RWPE2 (cell line): ENCODE measurements at regions not wholly inside any gene's neighbourhood (a gene's known extent, or its start where the extent isn't known, plus 50 kb on each side); places are given as distances from the start of the nearest gene placed in this dataset.

ENCODE experiments used
- ATAC-seq: fragments of 200-7000 bp; cut with Tn5 transposase; 3 replicates; pipeline ENCODE4 v1.9.1; 2021; ENCODE audit warnings: low read depth
- DNase-seq: peaks from one replicate; pipeline ENCODE4 v3.0.0-alpha.2; 2020; ENCODE audit warnings: low spot score
- H3K27ac ChIP-seq: fragments of 450-650 bp; 2 replicates; pipeline ENCODE4 v1.5.1; 2017; ENCODE audit warnings: mild to moderate bottlenecking; ENCODE audit not compliant: poor library complexity, severe bottlenecking
- H3K27me3 ChIP-seq: fragments of 250-450 bp; sonication (Bioruptor Pico); 2 replicates; pipeline ENCODE4 v1.5.1; 2021; ENCODE audit warnings: mild to moderate bottlenecking, moderate library complexity; ENCODE audit not compliant: insufficient read depth, poor library complexity, severe bottlenecking
- H3K36me3 ChIP-seq: fragments of 250-450 bp; sonication (Bioruptor Pico); 2 replicates; pipeline ENCODE4 v1.5.1; 2020; ENCODE audit warnings: low read depth, mild to moderate bottlenecking, moderate library complexity
- H3K4me1 ChIP-seq: fragments of 250-450 bp; sonication (Bioruptor Pico); 2 replicates; pipeline ENCODE4 v1.5.1; 2021; ENCODE audit warnings: mild to moderate bottlenecking, moderate library complexity; ENCODE audit not compliant: insufficient read depth, poor library complexity, severe bottlenecking
- H3K4me3 ChIP-seq: fragments of 250-450 bp; sonication (Bioruptor Pico); 2 replicates; pipeline ENCODE4 v1.5.1; 2021; ENCODE audit warnings: mild to moderate bottlenecking, moderate library complexity; ENCODE audit not compliant: severe bottlenecking
- H3K9me3 ChIP-seq: fragments of 250-450 bp; sonication (Bioruptor Pico); 2 replicates; pipeline ENCODE4 v1.5.1; 2021; ENCODE audit warnings: mild to moderate bottlenecking, moderate library complexity; ENCODE audit not compliant: severe bottlenecking
- TF ChIP-seq, protein P1 (sequence below): fragments of 450-650 bp; IDR thresholded peaks from one replicate; pipeline ENCODE4 v1.5.1; 2017; ENCODE audit warnings: mild to moderate bottlenecking, moderate library complexity; ENCODE audit not compliant: poor library complexity, severe bottlenecking

DNA sequence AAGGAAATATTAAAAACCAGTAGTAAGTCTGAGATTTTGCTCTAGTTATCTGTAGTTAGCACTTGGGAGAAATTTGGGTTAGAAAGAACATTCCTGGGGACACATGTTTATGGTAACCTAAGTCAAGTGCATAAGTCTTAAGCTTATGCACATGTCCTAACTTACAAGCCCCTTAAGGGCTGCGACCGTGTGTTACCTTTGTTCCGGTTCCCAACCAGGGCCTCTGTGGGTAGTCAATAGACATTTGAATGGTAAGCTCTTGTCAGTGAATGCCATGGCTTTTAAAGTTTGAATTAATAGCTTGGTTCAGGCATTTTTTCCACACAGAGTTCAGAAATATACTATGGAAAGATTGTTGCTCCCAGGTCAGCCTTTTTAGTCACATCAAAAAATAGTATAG lies 64.7 kb upstream of the CWC22 start:
- no peak overlapping the region for H3K27ac ChIP-seq
- ATAC-seq (no peak), DNase-seq (no peak)
- H3K9me3 ChIP-seq: no peaks in the 10 kb centered on the region
- H3K4me3 ChIP-seq: no peak overlapping the region
- no peaks in the 10 kb centered on the region for H3K27me3 ChIP-seq
- TF ChIP-seq, protein P1, sequence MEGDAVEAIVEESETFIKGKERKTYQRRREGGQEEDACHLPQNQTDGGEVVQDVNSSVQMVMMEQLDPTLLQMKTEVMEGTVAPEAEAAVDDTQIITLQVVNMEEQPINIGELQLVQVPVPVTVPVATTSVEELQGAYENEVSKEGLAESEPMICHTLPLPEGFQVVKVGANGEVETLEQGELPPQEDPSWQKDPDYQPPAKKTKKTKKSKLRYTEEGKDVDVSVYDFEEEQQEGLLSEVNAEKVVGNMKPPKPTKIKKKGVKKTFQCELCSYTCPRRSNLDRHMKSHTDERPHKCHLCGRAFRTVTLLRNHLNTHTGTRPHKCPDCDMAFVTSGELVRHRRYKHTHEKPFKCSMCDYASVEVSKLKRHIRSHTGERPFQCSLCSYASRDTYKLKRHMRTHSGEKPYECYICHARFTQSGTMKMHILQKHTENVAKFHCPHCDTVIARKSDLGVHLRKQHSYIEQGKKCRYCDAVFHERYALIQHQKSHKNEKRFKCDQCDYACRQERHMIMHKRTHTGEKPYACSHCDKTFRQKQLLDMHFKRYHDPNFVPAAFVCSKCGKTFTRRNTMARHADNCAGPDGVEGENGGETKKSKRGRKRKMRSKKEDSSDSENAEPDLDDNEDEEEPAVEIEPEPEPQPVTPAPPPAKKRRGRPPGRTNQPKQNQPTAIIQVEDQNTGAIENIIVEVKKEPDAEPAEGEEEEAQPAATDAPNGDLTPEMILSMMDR: no peak
- no peaks in the 10 kb centered on the region for H3K4me1 ChIP-seq
- no peaks in the 10 kb centered on the region for H3K36me3 ChIP-seq

DNA sequence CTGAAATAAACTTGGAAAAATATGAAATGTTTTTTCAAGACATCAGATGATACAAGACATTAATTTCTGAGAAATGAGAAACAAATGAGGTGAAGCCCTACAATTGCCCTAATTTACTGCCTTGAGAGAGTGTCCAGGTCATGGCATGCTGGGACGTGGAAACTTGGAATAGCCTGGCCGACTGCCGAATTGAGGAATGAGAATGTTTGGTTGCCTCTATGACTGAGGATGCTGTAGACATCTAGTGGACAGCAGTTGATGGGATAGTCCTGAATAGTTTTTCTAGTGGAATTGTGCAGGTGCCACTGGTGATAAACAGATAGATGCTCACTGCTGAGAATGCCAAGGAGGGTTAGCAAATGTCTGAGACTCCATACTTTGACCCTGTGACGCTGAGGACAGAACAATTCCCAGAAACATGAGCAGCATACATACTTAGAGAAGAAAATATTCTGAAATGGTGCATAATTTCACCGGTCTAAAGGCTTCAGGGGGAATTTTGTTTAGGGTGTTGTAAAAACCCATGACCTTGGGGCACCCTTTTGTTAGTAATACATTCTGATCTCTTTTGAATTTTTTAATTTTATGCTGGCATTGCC lies 56.5 kb upstream of the CWC22 start:
- H3K27me3 ChIP-seq: no peaks in the 10 kb centered on the region
- no peaks in the 10 kb centered on the region for H3K36me3 ChIP-seq
- H3K9me3 ChIP-seq: no peaks in the 10 kb centered on the region
- DNase-seq (no peak), ATAC-seq (peak; percentile 52)
- TF ChIP-seq, protein P1: no peak
- H3K4me3 ChIP-seq: no peak overlapping the region
- no peaks in the 10 kb centered on the region for H3K4me1 ChIP-seq
- no peak overlapping the region for H3K27ac ChIP-seq

DNA sequence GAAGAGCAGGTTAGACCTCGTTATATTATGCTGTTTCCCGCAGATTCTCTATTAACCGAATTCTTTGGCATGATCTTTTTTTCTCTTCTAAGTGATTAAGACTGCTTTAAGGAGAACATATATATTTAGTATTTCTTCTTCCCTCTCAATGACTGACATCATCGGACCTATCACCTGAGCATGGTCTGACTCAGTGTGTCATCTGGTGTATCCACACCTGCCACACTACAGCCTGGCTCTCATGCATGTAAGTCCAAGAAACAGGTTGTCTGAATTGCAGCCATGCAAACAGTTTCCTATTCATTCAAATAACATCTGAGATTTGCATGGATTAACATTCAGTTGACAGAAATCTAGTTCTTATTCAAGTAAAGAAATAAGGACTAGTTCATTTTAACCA lies 55.1 kb upstream of the CWC22 start:
- TF ChIP-seq, protein P1: no peak
- ATAC-seq (no peak), DNase-seq (no peak)
- Histone ChIP-seq H3K9me3 (no peaks in the 10 kb centered on the region), H3K27me3 (no peaks in the 10 kb centered on the region), H3K27ac (no peak overlapping the region), H3K4me3 (no peak overlapping the region), H3K4me1 (no peaks in the 10 kb centered on the region), H3K36me3 (no peaks in the 10 kb centered on the region)

DNA sequence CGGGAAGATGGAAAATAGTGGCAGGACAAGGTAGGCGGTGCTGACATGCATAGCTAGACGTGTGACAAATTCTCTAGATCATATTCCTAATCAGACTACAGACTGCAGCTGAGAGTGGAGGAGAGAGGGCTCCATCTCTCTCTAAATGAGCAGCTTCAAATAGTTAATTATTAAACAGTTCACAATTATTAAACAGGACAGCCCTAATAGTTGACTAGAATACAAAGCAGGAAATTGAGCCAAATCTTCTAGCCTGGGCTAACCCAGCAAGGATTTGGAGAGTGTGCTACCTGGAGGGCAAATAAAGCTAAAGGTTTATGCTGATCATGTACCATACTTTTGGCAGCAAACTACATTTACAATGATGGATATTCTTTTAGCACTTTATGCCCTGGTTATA lies 54.4 kb upstream of the CWC22 start:
- H3K9me3 ChIP-seq: no peaks in the 10 kb centered on the region
- H3K27me3 ChIP-seq: no peaks in the 10 kb centered on the region
- no peak overlapping the region for H3K4me3 ChIP-seq
- no peaks in the 10 kb centered on the region for H3K36me3 ChIP-seq
- H3K27ac ChIP-seq: no peak overlapping the region
- DNase-seq: no peak
- TF ChIP-seq, protein P1: no peak
- no peak for ATAC-seq
- no peaks in the 10 kb centered on the region for H3K4me1 ChIP-seq

DNA sequence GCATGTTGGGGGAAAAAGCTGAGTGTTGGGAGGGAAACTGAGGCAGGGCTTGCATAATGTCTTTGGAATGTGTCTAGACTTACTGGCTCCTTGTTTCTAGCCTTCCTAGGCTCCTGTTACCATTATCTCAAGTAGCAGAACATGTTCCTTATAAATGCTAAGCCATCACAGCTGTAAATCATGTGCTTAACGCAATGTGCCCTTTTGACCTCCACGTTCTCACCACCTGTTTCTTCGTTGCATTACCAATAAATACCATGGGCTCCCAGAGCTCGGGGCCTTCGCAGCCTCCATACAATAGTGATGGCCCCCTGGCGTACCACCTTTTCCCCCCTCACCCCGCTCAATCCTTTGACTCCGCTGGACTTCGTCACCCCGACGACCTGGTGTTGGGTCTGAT lies 54.0 kb upstream of the CWC22 start:
- Histone ChIP-seq H3K4me1 (no peaks in the 10 kb centered on the region), H3K4me3 (no peak overlapping the region), H3K27me3 (no peaks in the 10 kb centered on the region), H3K36me3 (no peaks in the 10 kb centered on the region), H3K9me3 (no peaks in the 10 kb centered on the region), H3K27ac (no peak overlapping the region)
- DNase-seq: no peak
- ATAC-seq: no peak
- TF ChIP-seq, protein P1: no peak
